Natural killer cell (primary cell): ENCODE measurements at regions not wholly inside any gene's neighbourhood (a gene's known extent, or its start where the extent isn't known, plus 50 kb on each side); places are given as distances from the start of the nearest gene placed in this dataset.

Source experiments
- ATAC-seq, 3 donors: fragments of 150-1000 bp in 2 of 3; fragments of 200-7000 bp in 1 of 3; cut with Tn5 transposase; 1 replicate in 1 of 3; 2 replicates in 2 of 3; pipeline ENCODE4 v1.10.0; 2021; ENCODE audit warnings: mild to moderate bottlenecking in 2 of 3, moderate library complexity in 2 of 3
- DNase-seq, 2 donors: peaks; one replicate each; pipeline versions ENCODE4 v3.0.0 to v3.0.0-alpha.2; 2013 to 2021; ENCODE audit warnings: mixed read lengths in 1 of 2
- H3K27ac ChIP-seq: one replicate; pipeline ENCODE4 v1.5.1; 2013; ENCODE audit warnings: mild to moderate bottlenecking, low read length
- H3K27me3 ChIP-seq: one replicate; pipeline ENCODE4 v1.6.1; 2013; ENCODE audit warnings: low read length; ENCODE audit not compliant: control insufficient read depth, insufficient read depth
- H3K36me3 ChIP-seq: one replicate; pipeline ENCODE4 v1.6.1; 2013; ENCODE audit warnings: low read length; ENCODE audit not compliant: control insufficient read depth, insufficient read depth
- H3K4me1 ChIP-seq: one replicate; pipeline ENCODE4 v1.6.1; 2013; ENCODE audit warnings: low read length; ENCODE audit not compliant: control insufficient read depth, insufficient read depth
- H3K4me3 ChIP-seq: one replicate; pipeline ENCODE4 v1.5.1; 2013; ENCODE audit warnings: low read length
- H3K9me3 ChIP-seq: one replicate; pipeline ENCODE4 v1.6.1; 2013; ENCODE audit warnings: low read length; ENCODE audit not compliant: control insufficient read depth, insufficient read depth
- H3K27ac Mint-ChIP-seq, 2 donors: one replicate each; pipeline ENCODE4 v1.8.0; 2022; ENCODE audit warnings: mild to moderate bottlenecking in 2 of 2, mixed read lengths in 2 of 2, moderate library complexity in 1 of 2
- H3K27me3 Mint-ChIP-seq, 2 donors: one replicate each; pipeline ENCODE4 v1.8.0; 2022; ENCODE audit warnings: low read depth in 2 of 2, mixed read lengths in 2 of 2
- H3K36me3 Mint-ChIP-seq: one replicate; pipeline ENCODE4 v1.8.0; 2022; ENCODE audit warnings: mixed read lengths
- H3K4me1 Mint-ChIP-seq, 2 donors: one replicate each; pipeline ENCODE4 v1.8.0; 2022; ENCODE audit warnings: mixed read lengths in 2 of 2
- H3K4me3 Mint-ChIP-seq: one replicate; pipeline ENCODE4 v1.8.0; 2022; ENCODE audit warnings: mild to moderate bottlenecking, moderate library complexity, mixed read lengths
- H3K9me3 Mint-ChIP-seq, 2 donors: one replicate each; pipeline ENCODE4 v1.8.0; 2022; ENCODE audit warnings: mixed read lengths in 2 of 2
- CTCF ChIP-seq: fragments of 200-600 bp; IDR thresholded peaks from one replicate; pipeline ENCODE4 v1.8.0; 2022; ENCODE audit warnings: antibody characterized with exemption
- WGBS: methylation state at CpG from one replicate; pipeline ENCODE4 v1.1.7; 2013; ENCODE audit warnings: missing lambda C conversion rate; ENCODE audit not compliant: insufficient coverage; 5-methylcytosine and 5-hydroxymethylcytosine counted together
- intact Hi-C: fragments of 100-400 bp; cut with micrococcal nuclease; formaldehyde crosslinking; loops from one replicate; pipeline ENCODE4 v1.14.2; 2022

- Histone ChIP-seq H3K9me3 (no peaks in the 10 kb centered on the region), H3K27me3 (no peaks in the 10 kb centered on the region), H3K4me1 (no peaks in the 10 kb centered on the region), H3K27ac (no peak overlapping the region), H3K36me3 (no peaks in the 10 kb centered on the region), H3K4me3 (no peak overlapping the region)
- DNase-seq, result no peak
- TF ChIP-seq CTCF, result no peak
- Mint-ChIP-seq H3K9me3 (no peaks in the 10 kb centered on the region), H3K36me3 (no peaks in the 10 kb centered on the region), H3K27ac (no peak overlapping the region), H3K27me3 (peaks cover 0 to 14% of the 10 kb centered on the region in 2 donors), H3K4me3 (no peak overlapping the region), H3K4me1 (no peaks in the 10 kb centered on the region)
- intact Hi-C loops, result loop anchor here (10.0 kb wide), 1 partner anchor 406 kb away; no protein-coding TSS in a partner anchor
- 80% methylated on average over 10 of the region's 12 CpGs for WGBS
- ATAC-seq, result no peak
Measured at GRCh38 chrX:10728806-10729389, 108.5 kb upstream of the MID1 start.

- Mint-ChIP-seq H3K27ac (no peak overlapping the region), H3K4me3 (no peak overlapping the region)
Measured at GRCh38 chrX:10739426-10739825, 119.0 kb upstream of the MID1 start.

GRCh38 chrX:10741003-10741402 lies 120.6 kb upstream of the MID1 start:
- Histone ChIP-seq H3K27ac (no peak overlapping the region), H3K27me3 (no peaks in the 10 kb centered on the region), H3K4me3 (no peak overlapping the region), H3K4me1 (no peaks in the 10 kb centered on the region), H3K9me3 (no peaks in the 10 kb centered on the region), H3K36me3 (no peaks in the 10 kb centered on the region)
- no peak for ATAC-seq
- no peaks in the 10 kb centered on the region for H3K36me3 Mint-ChIP-seq
- no peak overlapping the region for H3K27ac Mint-ChIP-seq
- no peaks in the 10 kb centered on the region for H3K4me1 Mint-ChIP-seq
- no peaks in the 10 kb centered on the region for H3K9me3 Mint-ChIP-seq
- TF ChIP-seq CTCF, result no peak
- intact Hi-C loops, result no loop called here
- WGBS, result 71% methylated on average over 1 of the region's 3 CpGs
- peaks cover 0 to 5% of the 10 kb centered on the region in 2 donors for H3K27me3 Mint-ChIP-seq
- DNase-seq, result no peak
- no peak overlapping the region for H3K4me3 Mint-ChIP-seq

More at GRCh38 chrX:10739426-10739825, 119.0 kb upstream of the MID1 start:
- ATAC-seq, result no peak
- Histone ChIP-seq H3K4me3 (no peak overlapping the region), H3K36me3 (no peaks in the 10 kb centered on the region), H3K27ac (no peak overlapping the region), H3K9me3 (no peaks in the 10 kb centered on the region), H3K27me3 (no peaks in the 10 kb centered on the region), H3K4me1 (no peaks in the 10 kb centered on the region)
- no peak for TF ChIP-seq CTCF
- Mint-ChIP-seq H3K9me3 (no peaks in the 10 kb centered on the region), H3K4me1 (no peaks in the 10 kb centered on the region), H3K36me3 (no peaks in the 10 kb centered on the region), H3K27me3 (peaks cover 0 to 5% of the 10 kb centered on the region in 2 donors)
- no CpG with 5 or more reads among the region's 1 CpG for WGBS
- DNase-seq, result no peak
- intact Hi-C loops, result no loop called here

GRCh38 chrX:10741550-10741949 lies 121.2 kb upstream of the MID1 start:
- no peak overlapping the region for H3K27ac Mint-ChIP-seq
- intact Hi-C loops, result no loop called here
- no peak for TF ChIP-seq CTCF
- no peaks in the 10 kb centered on the region for H3K36me3 Mint-ChIP-seq
- no peaks in the 10 kb centered on the region for H3K4me1 ChIP-seq
- no peak for DNase-seq
- H3K4me1 Mint-ChIP-seq, result no peaks in the 10 kb centered on the region
- H3K27ac ChIP-seq, result no peak overlapping the region
- no peak for ATAC-seq
- no peak overlapping the region for H3K4me3 ChIP-seq
- no peaks in the 10 kb centered on the region for H3K36me3 ChIP-seq
- no peaks in the 10 kb centered on the region for H3K9me3 Mint-ChIP-seq
- H3K27me3 ChIP-seq, result no peaks in the 10 kb centered on the region
- no peaks in the 10 kb centered on the region for H3K9me3 ChIP-seq
- no CpG with 5 or more reads among the region's 2 CpGs for WGBS
- no peak overlapping the region for H3K4me3 Mint-ChIP-seq
- H3K27me3 Mint-ChIP-seq, result peaks cover 0 to 5% of the 10 kb centered on the region in 2 donors
